Loucy (cell line): ENCODE measurements at regions not wholly inside any gene's neighbourhood (a gene's known extent, or its start where the extent isn't known, plus 50 kb on each side); places are given as distances from the start of the nearest gene placed in this dataset.

Experiments used
- EZH2phosphoT487 ChIP-seq: fragments of 200-600 bp; IDR thresholded peaks from 2 replicates; pipeline ENCODE4 v1.6.1; 2018; ENCODE audit warnings: antibody characterized with exemption, mild to moderate bottlenecking, moderate library complexity, borderline replicate concordance
- TF ChIP-seq, protein P1 (sequence below): fragments of 200-600 bp; sonication (generic); conservative IDR thresholded peaks from 2 replicates; pipeline ENCODE4 v1.5.1; 2014; ENCODE audit warnings: mild to moderate bottlenecking, antibody characterized with exemption, low read length

DNA sequence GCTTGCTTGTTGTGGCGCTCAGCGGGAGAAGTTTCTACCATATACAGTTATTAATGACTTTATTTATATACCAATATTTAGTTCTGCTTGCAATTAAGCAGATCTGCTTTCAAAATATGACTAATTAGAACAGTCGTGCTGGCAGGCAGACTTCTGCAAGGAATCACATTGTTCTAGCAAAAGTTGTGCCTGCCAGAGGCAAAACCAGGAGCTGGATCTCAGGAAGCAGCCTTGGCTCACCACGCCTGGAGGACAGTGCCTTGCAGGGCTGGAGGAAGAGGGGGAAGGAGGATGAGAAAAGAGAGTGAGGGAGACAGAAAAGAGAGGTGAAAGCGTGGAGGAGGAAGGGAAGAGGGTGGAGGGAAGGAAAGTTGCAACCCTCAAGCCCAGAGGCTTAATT lies 160.3 kb downstream of the NUP210 start:
- TF ChIP-seq, protein P1, sequence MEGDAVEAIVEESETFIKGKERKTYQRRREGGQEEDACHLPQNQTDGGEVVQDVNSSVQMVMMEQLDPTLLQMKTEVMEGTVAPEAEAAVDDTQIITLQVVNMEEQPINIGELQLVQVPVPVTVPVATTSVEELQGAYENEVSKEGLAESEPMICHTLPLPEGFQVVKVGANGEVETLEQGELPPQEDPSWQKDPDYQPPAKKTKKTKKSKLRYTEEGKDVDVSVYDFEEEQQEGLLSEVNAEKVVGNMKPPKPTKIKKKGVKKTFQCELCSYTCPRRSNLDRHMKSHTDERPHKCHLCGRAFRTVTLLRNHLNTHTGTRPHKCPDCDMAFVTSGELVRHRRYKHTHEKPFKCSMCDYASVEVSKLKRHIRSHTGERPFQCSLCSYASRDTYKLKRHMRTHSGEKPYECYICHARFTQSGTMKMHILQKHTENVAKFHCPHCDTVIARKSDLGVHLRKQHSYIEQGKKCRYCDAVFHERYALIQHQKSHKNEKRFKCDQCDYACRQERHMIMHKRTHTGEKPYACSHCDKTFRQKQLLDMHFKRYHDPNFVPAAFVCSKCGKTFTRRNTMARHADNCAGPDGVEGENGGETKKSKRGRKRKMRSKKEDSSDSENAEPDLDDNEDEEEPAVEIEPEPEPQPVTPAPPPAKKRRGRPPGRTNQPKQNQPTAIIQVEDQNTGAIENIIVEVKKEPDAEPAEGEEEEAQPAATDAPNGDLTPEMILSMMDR, result no peak
- TF ChIP-seq EZH2phosphoT487, result no peak
